ENCODE measurements at regions not wholly inside any gene's neighbourhood (a gene's known extent, or its start where the extent isn't known, plus 50 kb on each side); places are given as distances from the start of the nearest gene placed in this dataset.

- Histone ChIP-seq H3K36me3 (ENCODE audit: control insufficient read depth, insufficient read depth, low read length) (no peaks in the 10 kb centered on the region), H3K27me3 (ENCODE audit: control insufficient read depth, insufficient read depth, low read length) (no peaks in the 10 kb centered on the region), H3K4me3 (ENCODE audit: low read depth, low read length) (no peak overlapping the region)
- FAIRE-seq, result no peak
- no peak for TF ChIP-seq CTCF (IDR thresholded peaks at IDR 0.05; ENCODE audit: insufficient read depth, low read length, severe bottlenecking)
- DNase-seq (ENCODE audit: low read depth), result no peak
Measured at GRCh38 chr10:33533612-33534011, 199.1 kb upstream of the NRP1 start.

- no peak for TF ChIP-seq CTCF (IDR thresholded peaks at IDR 0.05; ENCODE audit: insufficient read depth, low read length, severe bottlenecking)
- FAIRE-seq (no peak), DNase-seq (ENCODE audit: low read depth) (peak; percentile 49)
- H3K27me3 ChIP-seq (ENCODE audit: control insufficient read depth, insufficient read depth, low read length), result no peaks in the 10 kb centered on the region
- H3K4me3 ChIP-seq (ENCODE audit: low read depth, low read length), result no peak overlapping the region
- H3K36me3 ChIP-seq (ENCODE audit: control insufficient read depth, insufficient read depth, low read length), result no peaks in the 10 kb centered on the region
Measured at GRCh38 chr10:33532901-33533300, 198.4 kb upstream of the NRP1 start.

GRCh38 chr10:33529234-33529633, 194.8 kb upstream of the NRP1 start:
- no peaks in the 10 kb centered on the region for H3K36me3 ChIP-seq (ENCODE audit: control insufficient read depth, insufficient read depth, low read length)
- DNase-seq (ENCODE audit: low read depth) (no peak), FAIRE-seq (no peak)
- no peak overlapping the region for H3K4me3 ChIP-seq (ENCODE audit: low read depth, low read length)
- no peak for TF ChIP-seq CTCF (IDR thresholded peaks at IDR 0.05; ENCODE audit: insufficient read depth, low read length, severe bottlenecking)
- H3K27me3 ChIP-seq (ENCODE audit: control insufficient read depth, insufficient read depth, low read length), result no peaks in the 10 kb centered on the region

GRCh38 chr10:33524966-33525365, 190.5 kb upstream of the NRP1 start:
- H3K36me3 ChIP-seq (ENCODE audit: control insufficient read depth, insufficient read depth, low read length), result no peaks in the 10 kb centered on the region
- DNase-seq (ENCODE audit: low read depth) (peak; percentile 24), FAIRE-seq (no peak)
- H3K27me3 ChIP-seq (ENCODE audit: control insufficient read depth, insufficient read depth, low read length), result no peaks in the 10 kb centered on the region
- no peak overlapping the region for H3K4me3 ChIP-seq (ENCODE audit: low read depth, low read length)
- TF ChIP-seq CTCF (IDR thresholded peaks at IDR 0.05; ENCODE audit: insufficient read depth, low read length, severe bottlenecking), result no peak

GRCh38 chr10:33524041-33524440, 189.6 kb upstream of the NRP1 start:
- no peak for TF ChIP-seq CTCF (IDR thresholded peaks at IDR 0.05; ENCODE audit: insufficient read depth, low read length, severe bottlenecking)
- FAIRE-seq (no peak), DNase-seq (ENCODE audit: low read depth) (no peak)
- Histone ChIP-seq H3K27me3 (ENCODE audit: control insufficient read depth, insufficient read depth, low read length) (no peaks in the 10 kb centered on the region), H3K4me3 (ENCODE audit: low read depth, low read length) (no peak overlapping the region), H3K36me3 (ENCODE audit: control insufficient read depth, insufficient read depth, low read length) (no peaks in the 10 kb centered on the region)

- FAIRE-seq, result no peak
- H3K4me3 ChIP-seq (ENCODE audit: low read depth, low read length), result no peak overlapping the region
- no peaks in the 10 kb centered on the region for H3K27me3 ChIP-seq (ENCODE audit: control insufficient read depth, insufficient read depth, low read length)
- TF ChIP-seq CTCF (IDR thresholded peaks at IDR 0.05; ENCODE audit: insufficient read depth, low read length, severe bottlenecking), result no peak
- DNase-seq (ENCODE audit: low read depth), result no peak
- no peaks in the 10 kb centered on the region for H3K36me3 ChIP-seq (ENCODE audit: control insufficient read depth, insufficient read depth, low read length)
Measured at GRCh38 chr10:33523236-33523792, 188.8 kb upstream of the NRP1 start.
